ENCODE measurements at regions not wholly inside any gene's neighbourhood (a gene's known extent, or its start where the extent isn't known, plus 50 kb on each side); places are given as distances from the start of the nearest gene placed in this dataset.

DNA sequence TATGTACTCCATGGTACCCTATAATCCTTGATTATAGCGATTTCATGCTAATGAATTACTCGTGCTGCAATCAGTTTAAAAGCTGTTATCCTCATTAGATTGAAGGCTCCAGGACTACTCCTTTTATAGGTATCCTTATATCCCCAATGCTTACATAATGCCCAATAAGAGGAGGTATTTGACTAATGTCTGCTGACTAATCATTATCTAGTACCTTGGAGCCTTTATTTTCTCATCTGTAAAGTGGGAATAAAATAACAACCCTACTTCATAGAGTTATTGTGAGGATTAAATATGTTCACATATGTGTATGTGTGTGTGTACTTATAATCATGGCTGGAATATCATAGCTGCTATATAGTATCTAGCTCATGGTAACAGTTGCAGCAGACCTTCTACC, 1031.5 kb downstream of the CDH11 start:
- no peak overlapping the region for H3K14ac ChIP-seq (ENCODE audit: low read length)
- no peak overlapping the region for H3K4me3 ChIP-seq (ENCODE audit: low read length in 2 of 2)
- no peak overlapping the region for H2BK12ac ChIP-seq (ENCODE audit: low read length)
- H3K9me3 ChIP-seq (replicated peaks in 1 of 2; ENCODE audit: control insufficient read depth in 2 of 2, insufficient read depth in 1 of 2, low read depth in 1 of 2, low read length in 2 of 2): no peaks in the 10 kb centered on the region
- H4K91ac ChIP-seq (ENCODE audit: low read depth, low read length, poor library complexity): no peak overlapping the region
- H3K4ac ChIP-seq (ENCODE audit: low read length): no peak overlapping the region
- no peak overlapping the region for H3K27ac ChIP-seq (replicated peaks; ENCODE audit: low read length)
- H3K27me3 ChIP-seq (ENCODE audit: control insufficient read depth in 3 of 3, insufficient read depth in 3 of 3, low read depth in 1 of 3, low read length in 3 of 3): no peaks in the 10 kb centered on the region
- peaks cover 7 to 8% of the 10 kb centered on the region in 2 donors for H3K4me1 ChIP-seq (ENCODE audit: control insufficient read depth in 2 of 2, insufficient read depth in 1 of 2, low read depth in 1 of 2, low read length in 2 of 2)
- DNase-seq (ENCODE audit: low spot score): no peak
- H3K36me3 ChIP-seq (replicated peaks in 1 of 2; ENCODE audit: control insufficient read depth in 2 of 2, insufficient read depth in 2 of 2, low read length in 2 of 2): no peaks in the 10 kb centered on the region
- H3K79me1 ChIP-seq (ENCODE audit: low read depth, low read length): no peaks in the 10 kb centered on the region
- no CpG with 5 or more reads among the region's 2 CpGs for whole genome bisulfite sequencing, 2 donors (ENCODE audit: extremely low coverage in 2 of 2, insufficient read length in 2 of 2, insufficient replicate concordance in 1 of 2)
- H2AFZ ChIP-seq (ENCODE audit: low read length): no peak overlapping the region
- no peak overlapping the region for H2BK5ac ChIP-seq (ENCODE audit: low read length)
- H2BK15ac ChIP-seq (ENCODE audit: low read length): no peak overlapping the region
- H2AK5ac ChIP-seq (ENCODE audit: low read depth, low read length): no peak overlapping the region
- H3K23ac ChIP-seq (ENCODE audit: low read depth, low read length, poor library complexity): no peak overlapping the region
- H3K9ac ChIP-seq (ENCODE audit: low read depth, low read length, poor library complexity): no peak overlapping the region
- no peak overlapping the region for H3K4me2 ChIP-seq (ENCODE audit: insufficient read depth, low read length, poor library complexity, severe bottlenecking)
- H4K8ac ChIP-seq (ENCODE audit: low read depth, low read length): no peak overlapping the region
- no peak overlapping the region for H2BK120ac ChIP-seq (ENCODE audit: low read depth, low read length)
- H3K18ac ChIP-seq (ENCODE audit: low read length): no peak overlapping the region

DNA sequence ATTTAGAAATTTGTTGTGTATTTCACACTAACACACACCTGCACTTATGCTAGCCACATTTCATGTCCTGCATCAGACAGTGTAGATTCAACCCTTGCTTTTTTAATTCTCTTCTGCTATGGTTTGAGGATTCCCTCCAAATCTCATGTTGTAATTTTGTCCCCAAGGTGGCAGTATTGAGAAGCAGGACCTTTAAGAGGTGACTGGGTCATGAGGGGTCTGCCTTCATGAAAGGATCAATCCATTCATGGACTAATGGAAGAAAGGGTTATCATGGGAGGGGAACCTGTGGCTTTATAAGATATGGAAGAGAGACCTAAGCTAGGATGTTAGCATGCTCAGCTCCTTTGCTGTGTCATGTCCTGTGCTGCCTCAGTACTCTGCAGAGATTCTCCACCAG, 1032.2 kb downstream of the CDH11 start:
- no peak overlapping the region for H3K27ac ChIP-seq (replicated peaks; ENCODE audit: low read length)
- no peak overlapping the region for H4K91ac ChIP-seq (ENCODE audit: low read depth, low read length, poor library complexity)
- H3K14ac ChIP-seq (ENCODE audit: low read length): no peak overlapping the region
- H3K18ac ChIP-seq (ENCODE audit: low read length): no peak overlapping the region
- H2AK5ac ChIP-seq (ENCODE audit: low read depth, low read length): no peak overlapping the region
- H2BK12ac ChIP-seq (ENCODE audit: low read length): no peak overlapping the region
- no peak overlapping the region for H3K4me3 ChIP-seq (ENCODE audit: low read length in 2 of 2)
- no peak overlapping the region for H3K4ac ChIP-seq (ENCODE audit: low read length)
- H2BK120ac ChIP-seq (ENCODE audit: low read depth, low read length): no peak overlapping the region
- no peak overlapping the region for H2AFZ ChIP-seq (ENCODE audit: low read length)
- no peak overlapping the region for H2BK15ac ChIP-seq (ENCODE audit: low read length)
- no peaks in the 10 kb centered on the region for H3K79me1 ChIP-seq (ENCODE audit: low read depth, low read length)
- H3K9ac ChIP-seq (ENCODE audit: low read depth, low read length, poor library complexity): no peak overlapping the region
- no peak overlapping the region for H2BK5ac ChIP-seq (ENCODE audit: low read length)
- no peaks in the 10 kb centered on the region for H3K36me3 ChIP-seq (replicated peaks in 1 of 2; ENCODE audit: control insufficient read depth in 2 of 2, insufficient read depth in 2 of 2, low read length in 2 of 2)
- H3K27me3 ChIP-seq (ENCODE audit: control insufficient read depth in 3 of 3, insufficient read depth in 3 of 3, low read depth in 1 of 3, low read length in 3 of 3): no peaks in the 10 kb centered on the region
- peaks cover 5 to 8% of the 10 kb centered on the region in 2 donors for H3K4me1 ChIP-seq (ENCODE audit: control insufficient read depth in 2 of 2, insufficient read depth in 1 of 2, low read depth in 1 of 2, low read length in 2 of 2)
- peak; percentile 32 for DNase-seq (ENCODE audit: low spot score)
- H3K4me2 ChIP-seq (ENCODE audit: insufficient read depth, low read length, poor library complexity, severe bottlenecking): no peak overlapping the region
- H3K9me3 ChIP-seq (replicated peaks in 1 of 2; ENCODE audit: control insufficient read depth in 2 of 2, insufficient read depth in 1 of 2, low read depth in 1 of 2, low read length in 2 of 2): no peaks in the 10 kb centered on the region
- H4K8ac ChIP-seq (ENCODE audit: low read depth, low read length): no peak overlapping the region
- H3K23ac ChIP-seq (ENCODE audit: low read depth, low read length, poor library complexity): no peak overlapping the region

DNA sequence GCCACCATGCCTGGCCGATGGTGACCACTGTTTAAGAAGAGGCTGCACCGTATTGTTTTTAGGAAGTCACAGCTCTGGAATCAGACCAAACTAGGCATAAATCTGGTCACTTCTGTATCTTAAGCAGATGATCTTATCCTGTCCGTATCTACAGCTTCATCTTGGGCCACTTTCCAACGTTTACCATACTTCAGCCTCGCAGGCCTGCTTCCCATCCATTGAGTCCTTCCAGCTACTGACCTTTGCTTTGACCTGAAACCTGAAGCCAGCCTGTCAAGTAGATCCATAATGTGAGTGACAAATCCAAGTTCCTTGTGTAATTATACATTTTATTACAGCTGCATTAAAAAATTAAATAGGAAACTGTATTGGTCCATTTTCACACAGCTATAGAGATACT, 1033.0 kb downstream of the CDH11 start:
- Histone ChIP-seq H2AK5ac (ENCODE audit: low read depth, low read length) (no peak overlapping the region), H3K27me3 (ENCODE audit: control insufficient read depth in 3 of 3, insufficient read depth in 3 of 3, low read depth in 1 of 3, low read length in 3 of 3) (no peaks in the 10 kb centered on the region), H3K18ac (ENCODE audit: low read length) (no peak overlapping the region), H3K36me3 (replicated peaks in 1 of 2; ENCODE audit: control insufficient read depth in 2 of 2, insufficient read depth in 2 of 2, low read length in 2 of 2) (no peaks in the 10 kb centered on the region), H3K79me1 (ENCODE audit: low read depth, low read length) (no peaks in the 10 kb centered on the region), H3K9ac (ENCODE audit: low read depth, low read length, poor library complexity) (no peak overlapping the region), H3K4me3 (ENCODE audit: low read length in 2 of 2) (no peak overlapping the region), H2BK120ac (ENCODE audit: low read depth, low read length) (no peak overlapping the region), H2BK5ac (ENCODE audit: low read length) (no peak overlapping the region), H3K9me3 (replicated peaks in 1 of 2; ENCODE audit: control insufficient read depth in 2 of 2, insufficient read depth in 1 of 2, low read depth in 1 of 2, low read length in 2 of 2) (no peaks in the 10 kb centered on the region), H4K91ac (ENCODE audit: low read depth, low read length, poor library complexity) (no peak overlapping the region), H2BK15ac (ENCODE audit: low read length) (no peak overlapping the region), H3K4me2 (ENCODE audit: insufficient read depth, low read length, poor library complexity, severe bottlenecking) (no peak overlapping the region), H2AFZ (ENCODE audit: low read length) (no peak overlapping the region), H3K4ac (ENCODE audit: low read length) (no peak overlapping the region), H3K14ac (ENCODE audit: low read length) (no peak overlapping the region), H3K23ac (ENCODE audit: low read depth, low read length, poor library complexity) (no peak overlapping the region), H3K4me1 (ENCODE audit: control insufficient read depth in 2 of 2, insufficient read depth in 1 of 2, low read depth in 1 of 2, low read length in 2 of 2) (peaks cover 3 to 8% of the 10 kb centered on the region in 2 donors), H4K8ac (ENCODE audit: low read depth, low read length) (no peak overlapping the region), H3K27ac (replicated peaks; ENCODE audit: low read length) (no peak overlapping the region), H2BK12ac (ENCODE audit: low read length) (no peak overlapping the region)
- no peak for DNase-seq (ENCODE audit: low spot score)
- no CpG with 5 or more reads among the region's 5 CpGs for WGBS, 2 donors (ENCODE audit: extremely low coverage in 2 of 2, insufficient read length in 2 of 2, insufficient replicate concordance in 1 of 2)

DNA sequence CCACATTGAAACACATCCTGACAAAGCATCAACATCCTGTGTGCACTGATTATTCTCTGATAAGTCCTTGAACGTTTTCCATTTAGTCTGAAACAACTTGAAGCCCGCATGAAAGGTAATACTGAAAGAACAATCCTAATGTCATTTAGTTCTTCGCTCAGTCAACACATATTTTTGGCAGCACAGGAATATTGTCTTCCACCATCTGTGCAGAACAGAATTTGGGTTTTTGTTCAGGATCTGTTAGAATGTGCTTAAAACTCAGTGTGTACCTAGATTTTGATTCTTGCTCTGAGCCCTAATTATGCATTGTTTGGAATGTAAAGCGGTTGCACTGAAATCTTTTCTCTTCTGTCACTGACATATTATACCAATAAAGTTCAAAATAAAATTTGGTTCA, 1036.6 kb downstream of the CDH11 start:
- no peak overlapping the region for H3K4ac ChIP-seq (ENCODE audit: low read length)
- H2BK12ac ChIP-seq (ENCODE audit: low read length): no peak overlapping the region
- H3K4me1 ChIP-seq (ENCODE audit: control insufficient read depth in 2 of 2, insufficient read depth in 1 of 2, low read depth in 1 of 2, low read length in 2 of 2): no peaks in the 10 kb centered on the region
- H3K27me3 ChIP-seq (ENCODE audit: control insufficient read depth in 3 of 3, insufficient read depth in 3 of 3, low read depth in 1 of 3, low read length in 3 of 3): no peaks in the 10 kb centered on the region
- H3K18ac ChIP-seq (ENCODE audit: low read length): no peak overlapping the region
- H3K36me3 ChIP-seq (replicated peaks in 1 of 2; ENCODE audit: control insufficient read depth in 2 of 2, insufficient read depth in 2 of 2, low read length in 2 of 2): no peaks in the 10 kb centered on the region
- H4K8ac ChIP-seq (ENCODE audit: low read depth, low read length): no peak overlapping the region
- H4K91ac ChIP-seq (ENCODE audit: low read depth, low read length, poor library complexity): no peak overlapping the region
- no CpG with 5 or more reads among the region's 4 CpGs for WGBS, 2 donors (ENCODE audit: extremely low coverage in 2 of 2, insufficient read length in 2 of 2, insufficient replicate concordance in 1 of 2)
- H2AK5ac ChIP-seq (ENCODE audit: low read depth, low read length): no peak overlapping the region
- no peak overlapping the region for H3K23ac ChIP-seq (ENCODE audit: low read depth, low read length, poor library complexity)
- H3K27ac ChIP-seq (replicated peaks; ENCODE audit: low read length): no peak overlapping the region
- no peaks in the 10 kb centered on the region for H3K79me1 ChIP-seq (ENCODE audit: low read depth, low read length)
- H2BK15ac ChIP-seq (ENCODE audit: low read length): no peak overlapping the region
- no peak overlapping the region for H3K4me2 ChIP-seq (ENCODE audit: insufficient read depth, low read length, poor library complexity, severe bottlenecking)
- no peak overlapping the region for H3K14ac ChIP-seq (ENCODE audit: low read length)
- no peak overlapping the region for H2AFZ ChIP-seq (ENCODE audit: low read length)
- H3K4me3 ChIP-seq (ENCODE audit: low read length in 2 of 2): no peak overlapping the region
- H3K9ac ChIP-seq (ENCODE audit: low read depth, low read length, poor library complexity): no peak overlapping the region
- no peaks in the 10 kb centered on the region for H3K9me3 ChIP-seq (replicated peaks in 1 of 2; ENCODE audit: control insufficient read depth in 2 of 2, insufficient read depth in 1 of 2, low read depth in 1 of 2, low read length in 2 of 2)
- no peak for DNase-seq (ENCODE audit: low spot score)
- H2BK5ac ChIP-seq (ENCODE audit: low read length): no peak overlapping the region
- no peak overlapping the region for H2BK120ac ChIP-seq (ENCODE audit: low read depth, low read length)
